Spleen (tissue), 11 donors: ENCODE measurements at regions not wholly inside any gene's neighbourhood (a gene's known extent, or its start where the extent isn't known, plus 50 kb on each side); places are given as distances from the start of the nearest gene placed in this dataset.

Source experiments
- DNase-seq: peaks from one replicate; pipeline ENCODE4 v3.0.0-alpha.2; 2020
- H3K27ac ChIP-seq, 8 donors: fragments of 200-600 bp; sonication (generic) in 7 of 8; 1 replicate in 4 of 8; 2 replicates in 4 of 8; pipeline versions ENCODE4 v1.5.0 to v1.8.0; 2016 to 2021; ENCODE audit warnings: inconsistent platforms in 4 of 8, mild to moderate bottlenecking in 4 of 8, moderate library complexity in 1 of 8
- H3K27me3 ChIP-seq, 7 donors: fragments of 200-600 bp; sonication (generic) in 6 of 7; replicated peaks in 1 of 7; 1 replicate in 4 of 7; 2 replicates in 3 of 7; pipeline versions ENCODE4 v1.5.0 to v1.8.0; 2016 to 2021; ENCODE audit warnings: inconsistent platforms in 3 of 7, mild to moderate bottlenecking in 1 of 7
- H3K36me3 ChIP-seq, 6 donors: fragments of 200-600 bp; sonication (generic) in 5 of 6; 1 replicate in 4 of 6; 2 replicates in 2 of 6; pipeline versions ENCODE4 v1.5.0 to v1.8.0; 2016 to 2021; ENCODE audit warnings: inconsistent platforms in 2 of 6
- H3K4me1 ChIP-seq, 6 donors: fragments of 200-600 bp; sonication (generic) in 5 of 6; 1 replicate in 3 of 6; 2 replicates in 3 of 6; pipeline versions ENCODE4 v1.5.0 to v1.8.0; 2016 to 2021; ENCODE audit warnings: inconsistent platforms in 3 of 6
- H3K4me3 ChIP-seq, 8 donors: fragments of 200-600 bp; sonication (generic) in 7 of 8; 1 replicate in 4 of 8; 2 replicates in 4 of 8; pipeline versions ENCODE4 v1.5.0 to v1.8.0; 2016 to 2021; ENCODE audit warnings: inconsistent platforms in 4 of 8, mild to moderate bottlenecking in 4 of 8, moderate library complexity in 2 of 8
- H3K9me3 ChIP-seq, 8 donors: fragments of 200-600 bp; sonication (generic) in 7 of 8; 1 replicate in 4 of 8; 2 replicates in 4 of 8; pipeline versions ENCODE4 v1.5.0 to v1.8.0; 2016 to 2021; ENCODE audit warnings: inconsistent platforms in 4 of 8
- CTCF ChIP-seq, 11 experiments: fragments of 200-600 bp in 7 of 11; fragments of 450-650 bp in 4 of 11; sonication (generic) in 4 of 11; IDR thresholded peaks in 8 of 11; conservative IDR thresholded peaks in 3 of 11; 1 replicate in 7 of 11; 2 replicates in 4 of 11; pipeline versions ENCODE4 v1.4.0 to v1.8.0; 2016 to 2021; ENCODE audit warnings: antibody characterized with exemption in 11 of 11, inconsistent platforms in 4 of 11, mild to moderate bottlenecking in 1 of 11
- POLR2A ChIP-seq, 3 donors: fragments of 450-650 bp; IDR thresholded peaks; one replicate each; pipeline ENCODE4 v1.5.1; 2017; ENCODE audit warnings: antibody characterized with exemption in 3 of 3, mild to moderate bottlenecking in 1 of 3
- POLR2AphosphoS5 ChIP-seq, 3 donors: sonication (generic); formaldehyde crosslinking; IDR thresholded peaks; one replicate each; pipeline ENCODE4 v1.5.1; 2017; ENCODE audit warnings: antibody characterized with exemption in 3 of 3
- WGBS, 5 donors: extraction: QIAGEN DNeasy Blood & Tissue Kit in 3 of 5; methylation state at CpG; one replicate each; pipeline versions ENCODE4 v1.1.5 to v1.1.7; 2013 to 2018; 5-methylcytosine and 5-hydroxymethylcytosine counted together
- intact Hi-C: fragments of 100-400 bp; cut with DNase I; formaldehyde crosslinking; loops from one replicate; pipeline ENCODE4 v1.15.0; 2023; ENCODE audit warnings: low total_unique reads
- donor health status: healthy with polysubstance abuse.
- donor health status: DM: no; HTN: no; CAD: no; lungs with moderate emphysema.
- donor health status: DM: no; HTN: no; CAD: no.
- donor health status: Bipolar disorder and iron deficiency.
- donor health status: healthy.
- donor health status: DM: no; HTN: no; CAD: no.
- donor health status: DM: yes; HTN: yes; CAD: no.

DNA sequence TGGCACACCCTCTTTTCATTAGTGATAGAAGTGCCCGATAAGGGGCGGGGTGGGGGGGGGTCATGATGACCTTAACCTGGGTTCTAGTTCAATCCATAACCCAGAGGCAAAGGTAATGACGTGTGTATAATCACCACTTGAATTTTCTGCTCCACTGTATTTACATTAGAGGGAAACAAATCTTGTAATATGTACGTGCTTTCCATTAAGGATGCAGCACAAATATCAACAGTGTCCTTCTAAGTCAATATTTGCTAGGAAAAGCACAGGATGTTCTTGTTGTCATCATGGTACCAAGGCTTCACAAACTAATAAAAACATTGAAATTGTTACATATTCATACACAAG is 121.2 kb upstream of the SLC38A2 start:
- H3K36me3 ChIP-seq = no peaks in the 10 kb centered on the region
- no peak overlapping the region for H3K4me3 ChIP-seq
- no peaks in the 10 kb centered on the region for H3K9me3 ChIP-seq
- peaks cover 0 to 13% (median 0%) of the 10 kb centered on the region in 6 donors for H3K4me1 ChIP-seq
- no peak for DNase-seq
- intact Hi-C loops = no loop called here
- TF ChIP-seq POLR2AphosphoS5 (IDR thresholded peaks at IDR 0.05) (no peak), POLR2A (IDR thresholded peaks at IDR 0.05) (no peak), CTCF (IDR thresholded peaks at IDR 0.05 in 8 of 11, conservative IDR thresholded peaks at IDR 0.05 in 3 of 11) (no peak)
- WGBS, 5 donors = 84 to 94% (median 88%) methylated on average over 4 of the region's 4 CpGs
- H3K27me3 ChIP-seq = no peaks in the 10 kb centered on the region
- H3K27ac ChIP-seq = peak overlapping the region in 5 of 8 donors; percentile 3 to 40 (median 31)

- Histone ChIP-seq H3K27ac (peak overlapping the region in 4 of 8 donors; percentile 3 to 40 (median 26)), H3K27me3 (no peaks in the 10 kb centered on the region), H3K4me3 (no peak overlapping the region), H3K36me3 (no peaks in the 10 kb centered on the region), H3K4me1 (peaks cover 0 to 13% (median 2%) of the 10 kb centered on the region in 6 donors), H3K9me3 (no peaks in the 10 kb centered on the region)
- intact Hi-C loops = no loop called here
- DNase-seq = no peak
- 86 to 95% (median 92%) methylated on average over 5 of the region's 5 CpGs for WGBS, 5 donors
- no peak for TF ChIP-seq POLR2AphosphoS5 (IDR thresholded peaks at IDR 0.05)
- TF ChIP-seq POLR2A (IDR thresholded peaks at IDR 0.05) = no peak
- TF ChIP-seq CTCF (IDR thresholded peaks at IDR 0.05 in 8 of 11, conservative IDR thresholded peaks at IDR 0.05 in 3 of 11) = no peak
These were observed 120.7 kb upstream of the SLC38A2 start for GRCh38 chr12:46493150-46493833.

- DNase-seq = no peak
- TF ChIP-seq POLR2AphosphoS5 (IDR thresholded peaks at IDR 0.05) = no peak
- no peak for TF ChIP-seq CTCF (IDR thresholded peaks at IDR 0.05 in 8 of 11, conservative IDR thresholded peaks at IDR 0.05 in 3 of 11)
- TF ChIP-seq POLR2A (IDR thresholded peaks at IDR 0.05) = no peak
- Histone ChIP-seq H3K4me3 (no peak overlapping the region), H3K4me1 (peaks cover 0 to 16% (median 5%) of the 10 kb centered on the region in 6 donors), H3K27me3 (no peaks in the 10 kb centered on the region), H3K36me3 (no peaks in the 10 kb centered on the region), H3K27ac (no peak overlapping the region), H3K9me3 (no peaks in the 10 kb centered on the region)
- whole genome bisulfite sequencing, 5 donors = 72 to 88% (median 78%) methylated on average over 6 of the region's 6 CpGs
- intact Hi-C loops = no loop called here
These were observed 120.0 kb upstream of the SLC38A2 start for GRCh38 chr12:46492471-46493085.

- 72 to 89% (median 87%) methylated on average over 1 of the region's 1 CpG for WGBS, 5 donors
- intact Hi-C loops = no loop called here
- Histone ChIP-seq H3K4me3 (no peak overlapping the region), H3K27ac (no peak overlapping the region), H3K36me3 (no peaks in the 10 kb centered on the region), H3K27me3 (no peaks in the 10 kb centered on the region), H3K9me3 (no peaks in the 10 kb centered on the region), H3K4me1 (peaks cover 0 to 26% (median 15%) of the 10 kb centered on the region in 6 donors)
- TF ChIP-seq POLR2AphosphoS5 (IDR thresholded peaks at IDR 0.05) (no peak), CTCF (IDR thresholded peaks at IDR 0.05 in 8 of 11, conservative IDR thresholded peaks at IDR 0.05 in 3 of 11) (no peak), POLR2A (IDR thresholded peaks at IDR 0.05) (no peak)
- no peak for DNase-seq
These were observed 119.0 kb upstream of the SLC38A2 start for GRCh38 chr12:46491548-46491947.
